Midbrain (tissue), 1 donor: ENCODE measurements at regions not wholly inside any gene's neighbourhood (a gene's known extent, or its start where the extent isn't known, plus 50 kb on each side); places are given as distances from the start of the nearest gene placed in this dataset.
"Not testable (repeated sequence)": the region's sequence is repeated elsewhere in the genome, so short reads cannot be mapped to it uniquely, and the experiment has no call there.

Experiments
- DNase-seq: peaks from one replicate; lab custom pipeline; 2025; lab: John Stamatoyannopoulos, UW

DNA sequence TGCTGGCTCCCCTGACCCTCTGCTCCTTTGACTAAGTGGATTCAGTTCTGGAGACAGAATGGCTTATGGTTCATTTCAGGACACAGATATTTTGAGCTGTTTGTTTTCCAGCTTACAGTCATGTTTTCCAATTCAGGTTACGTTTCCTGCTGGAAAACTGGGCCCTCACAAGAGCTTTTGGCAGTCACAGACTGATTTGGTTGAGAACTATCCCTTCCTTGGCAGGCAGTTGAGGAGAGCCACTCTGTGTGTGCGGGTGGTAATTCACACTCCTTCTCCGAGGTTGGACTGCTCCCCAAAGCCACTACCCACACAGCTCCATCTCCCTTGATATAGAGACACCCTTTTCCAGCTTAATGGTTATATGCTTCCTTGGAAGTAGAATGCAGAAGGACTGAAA lies 534.5 kb downstream of the TMEM38B start:
- DNase-seq = peak; percentile 32

DNA sequence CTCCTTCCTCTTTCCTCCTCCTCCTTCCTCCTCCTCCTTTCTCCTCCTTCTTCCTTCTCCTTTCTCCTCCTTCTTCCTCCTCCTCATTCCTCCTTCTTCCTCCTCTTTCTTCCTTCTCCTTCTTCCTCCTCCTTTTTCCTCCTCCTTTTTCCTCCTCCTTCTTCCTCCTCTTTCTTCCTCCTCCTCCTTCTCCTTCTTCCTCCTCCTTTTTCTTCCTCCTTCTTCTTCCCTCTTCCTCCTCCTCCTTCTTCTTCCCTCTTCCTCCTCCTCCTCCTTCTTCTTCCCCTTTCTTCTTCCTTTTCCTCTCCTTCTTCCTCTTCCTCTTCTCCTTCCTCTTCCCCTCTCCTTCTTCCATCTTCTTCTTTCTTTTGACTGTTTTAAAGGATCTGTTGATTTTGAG lies 538.8 kb downstream of the TMEM38B start:
- DNase-seq = no peak

- not testable (repeated sequence) for DNase-seq
Measured at GRCh38 chr9:106260908-106261307, 566.6 kb downstream of the TMEM38B start.

GRCh38 chr9:106277966-106278365 lies 583.6 kb downstream of the TMEM38B start:
- DNase-seq = no peak

GRCh38 chr9:106283769-106284168 lies 579.2 kb upstream of the ZNF462 start:
- no peak for DNase-seq

- DNase-seq = peak; percentile 18
Measured at GRCh38 chr9:106284296-106284695, 578.7 kb upstream of the ZNF462 start.

DNA sequence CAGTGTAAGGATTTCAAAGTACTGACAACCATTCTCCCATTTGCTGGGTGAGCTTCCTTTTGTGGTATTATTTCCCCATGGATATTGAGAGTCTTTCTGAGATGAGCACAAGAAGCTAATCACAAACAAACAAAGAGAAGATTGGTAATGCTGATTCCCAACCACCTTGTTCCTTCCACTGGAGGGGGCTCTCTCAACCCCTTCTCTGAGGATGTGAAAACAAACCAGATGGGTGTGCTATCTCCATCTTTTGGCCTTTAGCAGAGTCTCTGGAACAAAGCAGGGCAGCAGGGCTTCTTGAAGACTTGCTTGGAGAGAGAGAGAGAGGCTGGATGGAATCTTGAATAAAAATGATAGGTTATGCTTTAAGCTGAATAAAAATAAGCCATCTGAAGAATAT lies 576.7 kb upstream of the ZNF462 start:
- DNase-seq = peak; percentile 51

- DNase-seq = peak; percentile 39
Measured at GRCh38 chr9:106287091-106287631, 575.8 kb upstream of the ZNF462 start.

DNA sequence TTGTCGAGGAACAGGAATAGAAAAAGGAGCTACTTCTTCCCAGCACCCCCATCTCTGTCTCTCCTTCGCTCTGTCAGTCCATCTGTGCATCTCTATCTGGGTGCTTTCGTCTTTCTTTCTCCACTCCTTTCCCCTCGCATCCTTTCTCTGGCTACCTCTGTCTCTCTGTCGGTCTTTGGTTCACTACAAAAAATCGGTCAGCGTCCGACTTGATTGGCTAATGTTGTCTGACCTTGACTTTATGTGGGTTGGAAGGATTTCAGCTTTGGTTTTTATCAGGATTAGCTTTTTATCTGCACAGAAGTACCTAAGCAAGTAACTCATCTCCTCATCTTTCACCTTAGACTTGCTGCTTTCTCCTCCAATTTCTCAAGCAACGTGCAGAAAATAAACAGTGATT lies 575.2 kb upstream of the ZNF462 start:
- DNase-seq = peak; percentile 28

GRCh38 chr9:106288689-106289088 lies 574.3 kb upstream of the ZNF462 start:
- DNase-seq = no peak

GRCh38 chr9:106291786-106292185 lies 571.2 kb upstream of the ZNF462 start:
- DNase-seq = no peak

DNA sequence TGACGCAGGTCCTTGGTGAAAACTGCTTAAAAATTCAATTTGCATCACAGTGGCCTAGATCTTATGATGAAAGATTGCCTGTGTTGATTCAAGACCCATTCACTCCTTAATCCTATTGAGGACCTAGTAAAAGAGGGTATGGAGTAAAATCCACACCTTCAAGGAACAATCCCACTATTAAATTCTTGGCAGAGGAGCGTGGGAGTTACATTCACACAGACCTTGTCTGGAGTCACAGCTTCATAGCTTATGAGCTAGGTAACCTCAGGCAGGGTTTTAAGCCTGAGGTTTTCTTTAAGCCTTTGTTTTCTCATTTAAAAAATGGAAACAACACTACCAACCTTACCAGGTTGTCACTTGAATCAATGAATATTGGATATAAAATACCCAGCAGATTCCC lies 566.5 kb upstream of the ZNF462 start:
- DNase-seq = no peak

- no peak for DNase-seq
Measured at GRCh38 chr9:106298997-106299396, 564.0 kb upstream of the ZNF462 start.

GRCh38 chr9:106304401-106304920 lies 558.5 kb upstream of the ZNF462 start:
- no peak for DNase-seq

- peak; percentile 59 for DNase-seq
Measured at GRCh38 chr9:106305428-106306133, 557.4 kb upstream of the ZNF462 start.

GRCh38 chr9:106307670-106308069 lies 555.3 kb upstream of the ZNF462 start:
- DNase-seq = no peak

GRCh38 chr9:106309925-106310324 lies 553.0 kb upstream of the ZNF462 start:
- no peak for DNase-seq

DNA sequence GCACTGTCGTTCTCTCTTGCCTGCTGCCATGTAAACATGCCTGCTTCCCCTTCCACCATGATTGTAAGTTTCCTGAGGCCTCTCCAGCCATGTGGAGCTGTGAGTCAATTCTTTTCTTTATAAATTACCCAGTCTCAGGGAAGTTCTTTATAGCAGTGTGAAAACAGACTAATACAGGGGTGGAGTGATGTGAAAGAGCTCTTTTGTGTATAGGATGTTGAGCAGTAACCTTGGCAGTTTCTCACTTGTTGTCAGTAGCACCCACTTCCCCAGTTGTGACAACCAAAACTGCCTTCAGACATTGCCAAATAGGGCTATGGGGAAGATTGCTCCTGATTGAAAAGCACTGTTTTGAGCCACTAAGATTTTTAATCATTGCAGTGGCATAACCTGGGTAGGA lies 552.2 kb upstream of the ZNF462 start:
- DNase-seq = no peak

GRCh38 chr9:106312906-106313305 lies 550.1 kb upstream of the ZNF462 start:
- DNase-seq = no peak

DNA sequence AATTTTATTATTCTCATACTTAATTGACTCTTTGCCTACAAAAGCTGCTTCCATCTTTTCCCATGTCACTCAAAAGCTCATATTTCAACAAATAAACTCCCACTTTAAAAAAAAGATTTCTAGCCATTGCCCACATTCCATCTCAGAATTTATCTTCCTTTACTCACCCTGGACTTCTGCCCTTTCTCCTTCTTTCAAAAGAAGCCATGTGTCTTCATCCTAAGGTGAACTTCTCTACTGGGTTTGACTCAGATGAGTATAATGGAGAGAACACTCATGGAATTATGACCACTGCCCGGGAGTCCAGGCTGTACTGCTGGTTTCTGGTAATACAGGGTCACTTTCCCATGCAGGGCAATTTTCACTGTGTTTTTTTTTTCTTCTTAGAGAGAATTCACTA lies 548.5 kb upstream of the ZNF462 start:
- DNase-seq = no peak

GRCh38 chr9:106321394-106322180 lies 541.4 kb upstream of the ZNF462 start:
- no peak for DNase-seq

DNA sequence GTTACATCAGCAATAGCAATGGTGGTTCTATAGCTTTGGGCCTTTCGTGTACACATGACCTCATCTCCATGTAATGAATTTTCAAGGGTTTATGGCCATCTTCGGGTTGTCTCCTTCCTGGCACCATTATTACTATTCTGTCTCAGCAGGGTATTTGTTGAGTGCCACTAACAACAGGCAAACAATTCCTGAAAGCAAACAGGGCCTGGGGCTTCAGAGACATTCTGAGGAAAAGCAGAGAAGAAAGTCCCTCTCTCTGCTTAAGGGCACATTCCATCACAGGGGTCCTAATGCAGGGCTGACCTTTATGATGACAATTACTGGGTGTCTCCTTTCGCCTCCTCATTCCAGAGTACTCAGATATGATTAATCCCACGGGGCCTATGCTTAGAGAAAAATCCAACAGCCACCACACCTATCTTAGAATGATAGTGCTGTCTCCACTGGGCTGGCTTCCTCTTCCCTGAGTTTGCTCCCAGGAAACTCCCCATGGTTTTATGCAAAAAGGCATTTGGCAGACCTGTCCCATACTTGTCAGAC lies 540.2 kb upstream of the ZNF462 start:
- no peak for DNase-seq
